H1 (cell line): ENCODE measurements at regions not wholly inside any gene's neighbourhood (a gene's known extent, or its start where the extent isn't known, plus 50 kb on each side); places are given as distances from the start of the nearest gene placed in this dataset.

Source experiments
- CTCF ChIA-PET: fragments of 300-600 bp; sonication (Branson Sonifier 250); formaldehyde crosslinking; loops from one replicate; lab custom pipeline; 2021; ENCODE audit not compliant: partially characterized antibody; lab: Charles Lee
- POLR2A ChIA-PET: fragments of 300-600 bp; sonication (Branson Sonifier 250); formaldehyde crosslinking; loops from one replicate; lab custom pipeline; 2021; ENCODE audit warnings: inconsistent platforms; ENCODE audit not compliant: partially characterized antibody; lab: Charles Lee
- DNase-seq, 2 experiments: peaks; one replicate each; pipeline versions ENCODE4 v3.0.0 to v3.0.0-alpha.2; 2010 to 2022; ENCODE audit warnings: low spot score in 2 of 2, low read depth in 1 of 2, mixed read lengths in 1 of 2
- FAIRE-seq: peaks from 2 replicates; lab custom pipeline; 2011; peaks lifted over from hg19 to GRCh38; lab: Jason Lieb, UNC
- H2AFZ ChIP-seq: 2 replicates; pipeline ENCODE4 v1.8.1; 2012; ENCODE audit warnings: low read length, inconsistent platforms
- H2AK5ac ChIP-seq: 2 replicates; pipeline ENCODE4 v1.6.1; 2013; ENCODE audit warnings: low read depth, low read length
- H2BK120ac ChIP-seq: replicated peaks from 2 replicates; pipeline ENCODE3; 2013; ENCODE audit warnings: low read depth, low read length, inconsistent platforms
- H2BK12ac ChIP-seq: 2 replicates; pipeline ENCODE4 v1.6.1; 2013; ENCODE audit warnings: low read depth, low read length
- H2BK15ac ChIP-seq: 2 replicates; pipeline ENCODE4 v1.6.1; 2013; ENCODE audit warnings: low read length
- H2BK20ac ChIP-seq: 2 replicates; pipeline ENCODE4 v1.6.1; 2013; ENCODE audit warnings: low read length
- H2BK5ac ChIP-seq: 2 replicates; pipeline ENCODE4 v1.6.1; 2013; ENCODE audit warnings: low read depth, low read length
- H3K14ac ChIP-seq: 2 replicates; pipeline ENCODE4 v1.6.1; 2013; ENCODE audit warnings: inconsistent platforms; ENCODE audit not compliant: insufficient read length
- H3K18ac ChIP-seq: 2 replicates; pipeline ENCODE4 v1.6.1; 2013; ENCODE audit warnings: low read length; ENCODE audit errors: extremely low read depth
- H3K23ac ChIP-seq: 2 replicates; pipeline ENCODE4 v1.6.1; 2013; ENCODE audit warnings: inconsistent platforms; ENCODE audit not compliant: insufficient read length
- H3K23me2 ChIP-seq: 2 replicates; pipeline ENCODE4 v1.6.1; 2013; ENCODE audit warnings: low read depth, low read length
- H3K27ac ChIP-seq: 2 replicates; pipeline ENCODE4 v1.6.1; 2011; ENCODE audit warnings: low read depth, low read length, inconsistent platforms
- H3K27me3 ChIP-seq, 4 experiments: replicated peaks in 1 of 4; 1 replicate in 1 of 4; 2 replicates in 3 of 4; pipeline versions ENCODE4 v1.6.1 to v1.8.1; 2011 to 2013; ENCODE audit warnings: low read length in 3 of 4, mild to moderate bottlenecking in 3 of 4, inconsistent platforms in 2 of 4, mixed read lengths in 2 of 4, moderate library complexity in 1 of 4; ENCODE audit not compliant: control insufficient read depth in 3 of 4, insufficient read depth in 3 of 4; ENCODE audit errors: extremely low read depth in 1 of 4
- H3K36me3 ChIP-seq, 4 experiments: 2 replicates each; pipeline versions ENCODE4 v1.6.1 to v1.8.1; 2011 to 2013; ENCODE audit warnings: mild to moderate bottlenecking in 4 of 4, low read length in 3 of 4, moderate library complexity in 2 of 4, control low read depth in 1 of 4, inconsistent platforms in 1 of 4; ENCODE audit not compliant: insufficient read depth in 4 of 4, control insufficient read depth in 2 of 4
- H3K4ac ChIP-seq: replicated peaks from 2 replicates; pipeline ENCODE3; 2013; ENCODE audit warnings: low read length, low read depth, mixed read lengths, inconsistent platforms; ENCODE audit not compliant: insufficient read length
- H3K4me1 ChIP-seq, 4 experiments: replicated peaks in 1 of 4; 1 replicate in 1 of 4; 2 replicates in 3 of 4; pipeline versions ENCODE4 v1.6.1 to v1.8.1; 2011 to 2013; ENCODE audit warnings: low read length in 3 of 4, inconsistent platforms in 2 of 4, mixed read lengths in 1 of 4; ENCODE audit not compliant: insufficient read depth in 4 of 4, control insufficient read depth in 3 of 4
- H3K4me2 ChIP-seq, 2 experiments: 2 replicates each; pipeline versions ENCODE4 v1.6.1 to v1.8.1; 2011 to 2013; ENCODE audit warnings: low read depth in 2 of 2, low read length in 2 of 2, control low read depth in 1 of 2, inconsistent platforms in 1 of 2, mild to moderate bottlenecking in 1 of 2; ENCODE audit not compliant: insufficient read depth in 1 of 2
- H3K4me3 ChIP-seq, 4 experiments: fragments of 200-600, 300-600 bp in 1 of 4; sonication (generic), shearing (Covaris generic), sonication (Bioruptor Twin) in 1 of 4; 2 replicates each; pipeline versions ENCODE4 v1.5.1 to v1.8.1; 2011 to 2016; ENCODE audit warnings: low read length in 4 of 4, low read depth in 3 of 4, control low read depth in 2 of 4, inconsistent platforms in 2 of 4, mild to moderate bottlenecking in 2 of 4, mixed read lengths in 1 of 4, moderate library complexity in 1 of 4; ENCODE audit not compliant: insufficient read depth in 2 of 4; ENCODE audit errors: extremely low read depth in 1 of 4
- H3K56ac ChIP-seq: replicated peaks from 2 replicates; pipeline ENCODE3; 2013; ENCODE audit warnings: low read depth, mild to moderate bottlenecking, mixed read lengths, low read length, inconsistent platforms; ENCODE audit not compliant: insufficient read length
- H3K79me1 ChIP-seq: 2 replicates; pipeline ENCODE4 v1.6.1; 2013; ENCODE audit warnings: low read depth, low read length, control low read depth
- H3K79me2 ChIP-seq, 2 experiments: 2 replicates each; pipeline versions ENCODE4 v1.6.1 to v1.8.1; 2012 to 2013; ENCODE audit warnings: low read length in 2 of 2, mild to moderate bottlenecking in 2 of 2, inconsistent platforms in 1 of 2; ENCODE audit not compliant: insufficient read depth in 2 of 2, control insufficient read depth in 1 of 2
- H3K9ac ChIP-seq, 4 experiments: replicated peaks in 1 of 4; 1 replicate in 1 of 4; 2 replicates in 3 of 4; pipeline versions ENCODE4 v1.6.1 to v1.8.1; 2011 to 2013; ENCODE audit warnings: low read depth in 3 of 4, low read length in 3 of 4, control low read depth in 2 of 4, mild to moderate bottlenecking in 2 of 4, moderate library complexity in 2 of 4, inconsistent platforms in 1 of 4; ENCODE audit errors: extremely low read depth in 1 of 4
- H3K9me3 ChIP-seq, 2 experiments: 2 replicates each; pipeline versions ENCODE4 v1.6.1 to v1.8.1; 2012 to 2013; ENCODE audit warnings: mild to moderate bottlenecking in 2 of 2, moderate library complexity in 2 of 2, control low read depth in 1 of 2, inconsistent platforms in 1 of 2, low read depth in 1 of 2, low read length in 1 of 2, mixed read lengths in 1 of 2; ENCODE audit not compliant: insufficient read depth in 2 of 2
- H4K20me1 ChIP-seq, 2 experiments: replicated peaks in 1 of 2; 2 replicates each; pipeline versions ENCODE3 to v1.8.1; 2011 to 2013; ENCODE audit warnings: inconsistent platforms in 2 of 2, low read length in 2 of 2, mild to moderate bottlenecking in 1 of 2; ENCODE audit not compliant: insufficient read depth in 2 of 2, control insufficient read depth in 1 of 2
- H4K5ac ChIP-seq: 2 replicates; pipeline ENCODE4 v1.6.1; 2013; ENCODE audit warnings: low read length, low read depth, mixed read lengths, inconsistent platforms; ENCODE audit not compliant: insufficient read length
- H4K8ac ChIP-seq: 2 replicates; pipeline ENCODE4 v1.8.0; 2013; ENCODE audit warnings: mild to moderate bottlenecking, moderate library complexity, low read length, inconsistent platforms; ENCODE audit not compliant: insufficient read depth; ENCODE audit errors: extremely low read depth
- H4K91ac ChIP-seq: replicated peaks from 2 replicates; pipeline ENCODE3; 2013; ENCODE audit warnings: low read length, mixed read lengths, inconsistent platforms; ENCODE audit not compliant: insufficient read length
- ATF3 ChIP-seq: IDR thresholded peaks from 2 replicates; pipeline ENCODE4 v1.6.1; 2011; ENCODE audit warnings: low read depth, mild to moderate bottlenecking, low read length; ENCODE audit not compliant: insufficient read depth
- CBX8 ChIP-seq: fragments of 300-800, 300-1000 bp; sonication (generic); IDR thresholded peaks from 2 replicates; pipeline ENCODE4 v1.7.1; 2016; ENCODE audit warnings: low read depth, low read length, borderline replicate concordance
- CHD2 ChIP-seq: IDR thresholded peaks from 2 replicates; pipeline ENCODE4 v1.6.1; 2012; ENCODE audit warnings: low read length, improper control_type of control experiment
- CTCF ChIP-seq, 3 experiments: IDR thresholded peaks; 1 replicate in 2 of 3; 2 replicates in 1 of 3; pipeline versions ENCODE4 v1.5.1 to v1.6.1; 2011; ENCODE audit warnings: low read length in 3 of 3, mild to moderate bottlenecking in 3 of 3, inconsistent platforms in 2 of 3, low read depth in 1 of 3, moderate library complexity in 1 of 3; ENCODE audit not compliant: insufficient read depth in 1 of 3; ENCODE audit errors: control extremely low read depth in 1 of 3
- EP300 ChIP-seq, 2 experiments: IDR thresholded peaks; 1 replicate in 1 of 2; 2 replicates in 1 of 2; pipeline ENCODE4 v1.6.1; 2011 to 2012; ENCODE audit warnings: low read depth in 2 of 2, low read length in 2 of 2, mild to moderate bottlenecking in 2 of 2, borderline replicate concordance in 1 of 2, inconsistent platforms in 1 of 2, moderate library complexity in 1 of 2
- NANOG ChIP-seq: IDR thresholded peaks from 2 replicates; pipeline ENCODE4 v1.6.1; 2011; ENCODE audit warnings: low read length, low read depth, mild to moderate bottlenecking, inconsistent platforms; ENCODE audit not compliant: insufficient read depth, poor library complexity, severe bottlenecking
- POLR2AphosphoS5 ChIP-seq: IDR thresholded peaks from 2 replicates; pipeline ENCODE4 v1.6.1; 2011; ENCODE audit warnings: low read depth, low read length
- RNF2 ChIP-seq: fragments of 200-900, 300-1000 bp; sonication (generic); IDR thresholded peaks from 2 replicates; pipeline ENCODE4 v1.7.1; 2016; ENCODE audit warnings: borderline replicate concordance, low read depth, mild to moderate bottlenecking, antibody characterized with exemption, low read length; ENCODE audit not compliant: poor library complexity, severe bottlenecking; ENCODE audit errors: missing control alignments
- SP1 ChIP-seq: IDR thresholded peaks from 2 replicates; pipeline ENCODE4 v1.6.1; 2011; ENCODE audit warnings: low read depth, low read length
- SUZ12 ChIP-seq: fragments of 200-600 bp; sonication (generic); IDR thresholded peaks from 2 replicates; pipeline ENCODE4 v1.6.1; 2012; ENCODE audit warnings: mild to moderate bottlenecking, inconsistent platforms, low read length, moderate library complexity, mixed read lengths
- WGBS, 2 experiments: shearing (Covaris generic) in 1 of 2; methylation state at CpG; one replicate each; pipeline versions ENCODE4 v1.1.6 to v1.1.7; 2013 to 2015; ENCODE audit warnings: low lambda C conversion rate in 2 of 2, mixed read lengths in 2 of 2, inconsistent platforms in 1 of 2, low coverage in 1 of 2, missing lambda C conversion rate in 1 of 2; ENCODE audit not compliant: insufficient replicate concordance in 2 of 2, insufficient coverage in 1 of 2, insufficient read length in 1 of 2; ENCODE audit errors: extremely low coverage in 1 of 2, missing lambda C conversion rate in 1 of 2; 5-methylcytosine and 5-hydroxymethylcytosine counted together

GRCh38 chr12:82187595-82187994, 170.6 kb downstream of the CCDC59 start:
- no peak overlapping the region for H2AK5ac ChIP-seq
- H2BK120ac ChIP-seq = no peak overlapping the region
- H3K18ac ChIP-seq = no peak overlapping the region
- no peak overlapping the region for H4K5ac ChIP-seq
- no peak overlapping the region for H2AFZ ChIP-seq
- H4K8ac ChIP-seq = no peak overlapping the region
- H2BK5ac ChIP-seq = no peak overlapping the region
- no peak for DNase-seq
- no peaks in the 10 kb centered on the region for H3K9me3 ChIP-seq
- H3K4me3 ChIP-seq = no peak overlapping the region
- ChIA-PET CTCF (no interaction called here), POLR2A (no interaction called here)
- no peak overlapping the region for H2BK12ac ChIP-seq
- H2BK15ac ChIP-seq = no peak overlapping the region
- H4K91ac ChIP-seq = no peak overlapping the region
- H3K4me2 ChIP-seq = no peak overlapping the region
- no peak overlapping the region for H3K23ac ChIP-seq
- no peak overlapping the region for H3K14ac ChIP-seq
- no peaks in the 10 kb centered on the region for H3K4me1 ChIP-seq
- no peaks in the 10 kb centered on the region for H3K23me2 ChIP-seq
- no peak for FAIRE-seq
- no peak overlapping the region for H3K4ac ChIP-seq
- H2BK20ac ChIP-seq = no peak overlapping the region
- no peaks in the 10 kb centered on the region for H4K20me1 ChIP-seq
- H3K27me3 ChIP-seq = peaks cover 0 to 1% (median 0%) of the 10 kb centered on the region in 4 experiments; a peak in 1 of 7 replicates
- no peaks in the 10 kb centered on the region for H3K79me2 ChIP-seq
- no peaks in the 10 kb centered on the region for H3K36me3 ChIP-seq
- no peak overlapping the region for H3K9ac ChIP-seq
- H3K79me1 ChIP-seq = no peaks in the 10 kb centered on the region
- H3K56ac ChIP-seq = no peak overlapping the region
- 93% methylated on average over 2 of the region's 2 CpGs; no CpG with 5 or more reads in 1 of the 2 experiments for WGBS, 2 experiments
- no peak overlapping the region for H3K27ac ChIP-seq
- TF ChIP-seq RNF2 (no peak), SUZ12 (no peak), NANOG (no peak), CHD2 (no peak), POLR2AphosphoS5 (no peak), CTCF (IDR thresholded peaks at IDR 0.05; ENCODE audit: control extremely low read depth in 1 of 3, insufficient read depth in 1 of 3, low read depth in 1 of 3, low read length in 3 of 3) (no peak), SP1 (no peak), ATF3 (no peak), EP300 (IDR thresholded peaks at IDR 0.05; ENCODE audit: borderline replicate concordance in 1 of 2, low read depth in 2 of 2, low read length in 2 of 2) (no peak), CBX8 (no peak)
